CD8-positive, alpha-beta memory T cell (primary cell): ENCODE measurements at regions not wholly inside any gene's neighbourhood (a gene's known extent, or its start where the extent isn't known, plus 50 kb on each side); places are given as distances from the start of the nearest gene placed in this dataset.

Experiments
- CTCF ChIA-PET: fragments of 350-600 bp; sonication (Branson Sonifier 250); formaldehyde crosslinking; loops from one replicate; lab custom pipeline; 2021; ENCODE audit warnings: antibody characterized with exemption; lab: Charles Lee
- POLR2A ChIA-PET: fragments of 350-600 bp; sonication (Branson Sonifier 250); formaldehyde crosslinking; loops from one replicate; lab custom pipeline; 2021; ENCODE audit warnings: antibody characterized with exemption; lab: Charles Lee
- DNase-seq, 5 donors: peaks; one replicate each; pipeline versions ENCODE4 v3.0.0 to v3.0.0-alpha.2; 2020 to 2022; ENCODE audit warnings: mixed read lengths in 1 of 5
- H3K27ac ChIP-seq: one replicate; pipeline ENCODE4 v1.7.0; 2013; ENCODE audit warnings: low read depth, mild to moderate bottlenecking, low read length, moderate library complexity
- H3K27me3 ChIP-seq: 2 replicates; pipeline ENCODE4 v1.7.0; 2013; ENCODE audit warnings: low read length, mild to moderate bottlenecking; ENCODE audit not compliant: insufficient read depth, poor library complexity, severe bottlenecking
- H3K36me3 ChIP-seq: 2 replicates; pipeline ENCODE4 v1.7.0; 2013; ENCODE audit warnings: mild to moderate bottlenecking, low read length, moderate library complexity; ENCODE audit not compliant: insufficient read depth
- H3K4me1 ChIP-seq: 2 replicates; pipeline ENCODE4 v1.7.0; 2013; ENCODE audit warnings: mild to moderate bottlenecking, low read length, moderate library complexity; ENCODE audit not compliant: insufficient read depth
- H3K4me3 ChIP-seq: 2 replicates; pipeline ENCODE4 v1.7.0; 2013; ENCODE audit warnings: mild to moderate bottlenecking, low read length
- H3K9me3 ChIP-seq: 2 replicates; pipeline ENCODE4 v1.7.0; 2013; ENCODE audit warnings: mild to moderate bottlenecking, low read length
- H3K27ac Mint-ChIP-seq, 8 donors: one replicate each; pipeline ENCODE4 v1.8.0; 2020 to 2021; ENCODE audit warnings: mixed read lengths in 8 of 8, mild to moderate bottlenecking in 6 of 8, inconsistent platforms in 3 of 8, moderate library complexity in 3 of 8
- H3K27me3 Mint-ChIP-seq, 2 donors: one replicate each; pipeline ENCODE4 v1.8.0; 2020 to 2021; ENCODE audit warnings: mixed read lengths in 2 of 2, mild to moderate bottlenecking in 1 of 2, moderate library complexity in 1 of 2
- H3K36me3 Mint-ChIP-seq, 3 donors: one replicate each; pipeline ENCODE4 v1.8.0; 2020 to 2021; ENCODE audit warnings: mixed read lengths in 3 of 3, inconsistent platforms in 1 of 3, mild to moderate bottlenecking in 1 of 3
- H3K4me1 Mint-ChIP-seq, 3 donors: one replicate each; pipeline ENCODE4 v1.8.0; 2020 to 2021; ENCODE audit warnings: mixed read lengths in 3 of 3, inconsistent platforms in 1 of 3, mild to moderate bottlenecking in 1 of 3
- H3K4me3 Mint-ChIP-seq, 7 donors: one replicate each; pipeline ENCODE4 v1.8.0; 2020 to 2021; ENCODE audit warnings: mixed read lengths in 7 of 7, mild to moderate bottlenecking in 6 of 7, moderate library complexity in 4 of 7, inconsistent platforms in 2 of 7
- H3K9me3 Mint-ChIP-seq, 5 donors: one replicate each; pipeline ENCODE4 v1.8.0; 2020 to 2022; ENCODE audit warnings: mixed read lengths in 5 of 5, mild to moderate bottlenecking in 3 of 5, moderate library complexity in 2 of 5, inconsistent platforms in 1 of 5

GRCh38 chr12:28930704-28931103 is 218.4 kb upstream of the FAR2 start:
- Mint-ChIP-seq H3K27me3 (peaks cover 0 to 7% of the 10 kb centered on the region in 2 donors), H3K9me3 (peaks cover 0 to 3% (median 0%) of the 10 kb centered on the region in 5 donors), H3K36me3 (no peaks in the 10 kb centered on the region), H3K4me1 (no peaks in the 10 kb centered on the region), H3K4me3 (no peak overlapping the region), H3K27ac (no peak overlapping the region)
- DNase-seq, result no peak
- no peak overlapping the region for H3K27ac ChIP-seq
- H3K4me3 ChIP-seq, result no peak overlapping the region
- H3K9me3 ChIP-seq, result no peaks in the 10 kb centered on the region
- H3K27me3 ChIP-seq, result no peaks in the 10 kb centered on the region
- no peaks in the 10 kb centered on the region for H3K36me3 ChIP-seq
- H3K4me1 ChIP-seq, result no peaks in the 10 kb centered on the region
- CTCF ChIA-PET, result no interaction called here
- POLR2A ChIA-PET, result no interaction called here

- H3K9me3 ChIP-seq, result no peaks in the 10 kb centered on the region
- no peak for DNase-seq
- CTCF ChIA-PET, result no interaction called here
- H3K36me3 ChIP-seq, result no peaks in the 10 kb centered on the region
- no peaks in the 10 kb centered on the region for H3K27me3 ChIP-seq
- Mint-ChIP-seq H3K27ac (no peak overlapping the region), H3K4me3 (no peak overlapping the region), H3K27me3 (peaks cover 0 to 7% of the 10 kb centered on the region in 2 donors), H3K36me3 (no peaks in the 10 kb centered on the region), H3K4me1 (no peaks in the 10 kb centered on the region), H3K9me3 (peaks cover 0 to 3% (median 0%) of the 10 kb centered on the region in 5 donors)
- POLR2A ChIA-PET, result no interaction called here
- no peak overlapping the region for H3K27ac ChIP-seq
- H3K4me3 ChIP-seq, result no peak overlapping the region
- no peaks in the 10 kb centered on the region for H3K4me1 ChIP-seq
These were observed 215.9 kb upstream of the FAR2 start for GRCh38 chr12:28933176-28933575.

- ChIA-PET CTCF (no interaction called here), POLR2A (no interaction called here)
- no peaks in the 10 kb centered on the region for H3K27me3 ChIP-seq
- no peaks in the 10 kb centered on the region for H3K36me3 ChIP-seq
- Mint-ChIP-seq H3K36me3 (no peaks in the 10 kb centered on the region), H3K27me3 (peaks cover 0 to 2% of the 10 kb centered on the region in 2 donors), H3K9me3 (peaks cover 0 to 3% (median 0%) of the 10 kb centered on the region in 5 donors), H3K4me1 (no peaks in the 10 kb centered on the region), H3K27ac (peak overlapping the region in 1 of 8 donors; percentile 17), H3K4me3 (no peak overlapping the region)
- H3K27ac ChIP-seq, result no peak overlapping the region
- no peak overlapping the region for H3K4me3 ChIP-seq
- no peaks in the 10 kb centered on the region for H3K9me3 ChIP-seq
- DNase-seq, result no peak
- no peaks in the 10 kb centered on the region for H3K4me1 ChIP-seq
These were observed 215.1 kb upstream of the FAR2 start for GRCh38 chr12:28933864-28934527.

GRCh38 chr12:28936221-28936620 is 212.9 kb upstream of the FAR2 start:
- ChIA-PET CTCF (no interaction called here), POLR2A (no interaction called here)
- Histone ChIP-seq H3K27ac (no peak overlapping the region), H3K27me3 (no peaks in the 10 kb centered on the region), H3K4me3 (no peak overlapping the region), H3K9me3 (no peaks in the 10 kb centered on the region), H3K4me1 (no peaks in the 10 kb centered on the region), H3K36me3 (no peaks in the 10 kb centered on the region)
- Mint-ChIP-seq H3K36me3 (no peaks in the 10 kb centered on the region), H3K27ac (no peak overlapping the region), H3K9me3 (no peaks in the 10 kb centered on the region), H3K4me1 (no peaks in the 10 kb centered on the region), H3K27me3 (no peaks in the 10 kb centered on the region), H3K4me3 (no peak overlapping the region)
- no peak for DNase-seq

- no peak overlapping the region for H3K27ac Mint-ChIP-seq
- Histone ChIP-seq H3K36me3 (no peaks in the 10 kb centered on the region), H3K4me1 (no peaks in the 10 kb centered on the region), H3K27me3 (no peaks in the 10 kb centered on the region), H3K4me3 (no peak overlapping the region), H3K9me3 (no peaks in the 10 kb centered on the region), H3K27ac (no peak overlapping the region)
- H3K36me3 Mint-ChIP-seq, result no peaks in the 10 kb centered on the region
- H3K4me3 Mint-ChIP-seq, result no peak overlapping the region
- ChIA-PET CTCF (no interaction called here), POLR2A (no interaction called here)
- no peaks in the 10 kb centered on the region for H3K4me1 Mint-ChIP-seq
- H3K27me3 Mint-ChIP-seq, result no peaks in the 10 kb centered on the region
- H3K9me3 Mint-ChIP-seq, result no peaks in the 10 kb centered on the region
- no peak for DNase-seq
These were observed 212.4 kb upstream of the FAR2 start for GRCh38 chr12:28936711-28937110.

GRCh38 chr12:28937196-28937595 is 211.9 kb upstream of the FAR2 start:
- Histone ChIP-seq H3K4me1 (no peaks in the 10 kb centered on the region), H3K36me3 (no peaks in the 10 kb centered on the region), H3K4me3 (no peak overlapping the region), H3K27me3 (no peaks in the 10 kb centered on the region), H3K9me3 (no peaks in the 10 kb centered on the region), H3K27ac (no peak overlapping the region)
- ChIA-PET POLR2A (no interaction called here), CTCF (no interaction called here)
- no peak for DNase-seq
- Mint-ChIP-seq H3K4me1 (no peaks in the 10 kb centered on the region), H3K27ac (no peak overlapping the region), H3K36me3 (no peaks in the 10 kb centered on the region), H3K27me3 (no peaks in the 10 kb centered on the region), H3K9me3 (no peaks in the 10 kb centered on the region), H3K4me3 (no peak overlapping the region)

GRCh38 chr12:28938056-28938455 is 211.0 kb upstream of the FAR2 start:
- Histone ChIP-seq H3K27me3 (no peaks in the 10 kb centered on the region), H3K36me3 (no peaks in the 10 kb centered on the region), H3K9me3 (no peaks in the 10 kb centered on the region), H3K4me1 (no peaks in the 10 kb centered on the region), H3K27ac (no peak overlapping the region), H3K4me3 (no peak overlapping the region)
- Mint-ChIP-seq H3K4me1 (no peaks in the 10 kb centered on the region), H3K36me3 (no peaks in the 10 kb centered on the region), H3K27ac (no peak overlapping the region), H3K9me3 (no peaks in the 10 kb centered on the region), H3K27me3 (no peaks in the 10 kb centered on the region), H3K4me3 (no peak overlapping the region)
- ChIA-PET CTCF (no interaction called here), POLR2A (no interaction called here)
- no peak for DNase-seq

GRCh38 chr12:28938581-28939235 is 210.4 kb upstream of the FAR2 start:
- no peaks in the 10 kb centered on the region for H3K9me3 ChIP-seq
- Mint-ChIP-seq H3K9me3 (no peaks in the 10 kb centered on the region), H3K4me1 (no peaks in the 10 kb centered on the region), H3K27ac (no peak overlapping the region), H3K27me3 (no peaks in the 10 kb centered on the region), H3K36me3 (no peaks in the 10 kb centered on the region), H3K4me3 (no peak overlapping the region)
- H3K4me3 ChIP-seq, result no peak overlapping the region
- ChIA-PET CTCF (no interaction called here), POLR2A (no interaction called here)
- H3K27ac ChIP-seq, result no peak overlapping the region
- H3K27me3 ChIP-seq, result no peaks in the 10 kb centered on the region
- no peaks in the 10 kb centered on the region for H3K36me3 ChIP-seq
- no peaks in the 10 kb centered on the region for H3K4me1 ChIP-seq
- DNase-seq, result no peak
